HS-5 (cell line): ENCODE measurements at regions not wholly inside any gene's neighbourhood (a gene's known extent, or its start where the extent isn't known, plus 50 kb on each side); places are given as distances from the start of the nearest gene placed in this dataset.

Experiments used
- DNase-seq: peaks from one replicate; pipeline ENCODE4 v3.0.0-alpha.2; 2012; ENCODE audit warnings: low read depth

DNA sequence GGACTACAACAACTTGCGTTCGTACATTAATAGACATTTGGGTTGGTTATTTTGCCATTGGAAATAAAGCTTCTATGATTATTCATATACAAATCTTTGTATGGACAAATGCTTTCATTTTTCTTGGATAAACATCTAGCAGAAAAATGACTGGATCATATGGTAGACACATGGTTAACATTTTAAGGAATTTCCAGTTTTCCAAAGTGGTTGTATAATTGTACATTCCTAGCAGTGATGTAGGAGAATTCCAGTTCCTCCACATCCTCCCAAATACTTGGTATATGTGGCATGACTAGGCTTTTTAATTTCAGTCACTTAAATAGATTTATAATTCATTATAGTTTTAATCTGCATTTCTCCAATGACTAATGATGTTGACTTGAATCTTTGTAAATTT lies 246.2 kb upstream of the NCAM1 start:
- no peak for DNase-seq

DNA sequence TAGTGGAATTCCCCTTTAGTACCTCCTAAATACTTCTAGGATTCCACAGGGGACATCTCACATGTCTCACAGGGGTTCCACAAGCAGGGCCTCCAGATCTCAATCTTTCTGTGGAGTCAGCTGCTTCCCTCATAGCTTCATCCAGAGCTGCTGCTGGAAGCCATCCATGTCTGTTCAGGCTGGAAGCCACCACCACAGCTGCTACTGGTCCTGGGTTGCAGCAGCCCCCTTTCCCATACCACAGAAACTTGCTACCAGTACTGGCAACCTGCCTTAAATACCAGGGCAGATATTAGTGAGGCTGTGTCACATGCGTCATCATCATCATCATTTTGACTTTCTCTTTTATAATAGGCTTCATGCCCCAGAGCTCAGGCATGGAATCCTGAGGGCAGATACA lies 242.7 kb upstream of the NCAM1 start:
- no peak for DNase-seq

DNA sequence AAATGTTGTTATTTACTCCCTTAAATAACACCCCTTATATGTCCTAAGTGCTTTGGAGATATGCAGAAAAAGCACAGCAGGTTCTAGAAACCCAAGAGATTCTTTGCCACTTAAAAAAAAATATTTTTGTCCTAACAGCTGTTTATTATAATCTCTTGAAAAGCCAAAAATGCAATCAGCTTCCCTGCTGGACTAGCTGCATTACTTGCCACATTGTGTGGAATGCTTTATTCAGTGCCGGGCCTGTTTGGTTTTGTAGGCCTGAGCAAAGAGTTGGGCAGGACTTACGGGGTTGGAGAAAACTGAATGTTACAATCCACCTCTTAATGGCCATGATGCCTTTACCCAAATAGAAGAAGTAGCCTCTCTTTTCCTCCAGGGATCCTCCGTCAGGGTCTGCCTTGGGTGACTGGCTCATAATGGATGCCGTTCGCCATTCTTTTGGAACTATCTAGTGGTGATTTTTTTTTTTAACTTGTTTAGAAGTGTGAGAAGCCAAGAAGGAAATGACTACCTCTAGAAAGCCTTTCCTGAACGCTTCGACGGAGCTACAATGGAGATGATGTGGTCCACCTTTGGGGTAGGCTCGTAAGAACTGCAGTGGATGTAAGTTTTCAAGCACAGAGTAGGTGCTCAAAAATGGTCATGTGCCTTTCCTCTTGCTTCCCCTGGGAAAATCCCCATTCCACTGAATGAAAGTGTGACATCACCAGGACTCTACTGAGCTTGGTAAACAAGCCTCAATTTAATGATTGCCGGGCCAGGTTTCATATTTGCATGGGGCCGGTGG lies 241.3 kb upstream of the NCAM1 start:
- no peak for DNase-seq

DNA sequence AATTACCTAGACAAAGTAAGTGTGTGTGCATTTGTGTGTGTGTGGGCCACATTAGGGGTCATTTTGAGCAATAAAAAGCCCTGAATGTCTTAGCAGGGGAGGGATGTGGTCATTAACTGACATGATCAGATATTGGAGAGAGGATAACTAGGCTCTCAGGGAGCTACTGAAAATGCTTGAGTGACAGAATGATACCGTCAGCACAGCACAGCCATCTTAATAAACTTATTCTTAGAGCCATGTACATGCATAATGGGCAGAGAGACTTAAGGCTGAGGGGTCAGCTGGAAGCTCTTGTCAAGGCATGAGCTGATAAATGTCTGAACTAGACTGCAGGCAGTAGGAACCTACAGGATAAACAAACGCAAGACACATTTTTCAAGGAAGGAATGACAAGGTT lies 239.1 kb upstream of the NCAM1 start:
- DNase-seq: no peak

DNA sequence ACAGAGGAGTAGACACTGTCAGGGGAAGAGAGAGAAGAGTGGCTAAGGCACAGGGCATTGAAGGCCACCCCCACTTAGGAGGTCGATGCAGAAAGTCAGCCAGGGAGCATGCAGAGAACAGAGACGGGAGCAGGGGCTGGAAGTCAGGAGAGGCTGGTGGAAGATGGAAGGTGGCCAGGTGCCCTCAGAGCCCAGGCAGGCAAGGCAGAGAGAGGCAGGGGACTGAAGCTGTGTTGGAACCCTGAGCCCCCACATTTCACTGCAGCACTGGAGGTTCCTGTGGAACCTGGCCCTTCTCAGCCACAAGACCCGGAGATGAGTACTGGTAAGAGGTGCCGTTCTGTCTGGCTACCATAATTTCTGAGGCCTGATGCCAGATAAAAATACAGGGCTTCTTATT lies 238.3 kb upstream of the NCAM1 start:
- no peak for DNase-seq

DNA sequence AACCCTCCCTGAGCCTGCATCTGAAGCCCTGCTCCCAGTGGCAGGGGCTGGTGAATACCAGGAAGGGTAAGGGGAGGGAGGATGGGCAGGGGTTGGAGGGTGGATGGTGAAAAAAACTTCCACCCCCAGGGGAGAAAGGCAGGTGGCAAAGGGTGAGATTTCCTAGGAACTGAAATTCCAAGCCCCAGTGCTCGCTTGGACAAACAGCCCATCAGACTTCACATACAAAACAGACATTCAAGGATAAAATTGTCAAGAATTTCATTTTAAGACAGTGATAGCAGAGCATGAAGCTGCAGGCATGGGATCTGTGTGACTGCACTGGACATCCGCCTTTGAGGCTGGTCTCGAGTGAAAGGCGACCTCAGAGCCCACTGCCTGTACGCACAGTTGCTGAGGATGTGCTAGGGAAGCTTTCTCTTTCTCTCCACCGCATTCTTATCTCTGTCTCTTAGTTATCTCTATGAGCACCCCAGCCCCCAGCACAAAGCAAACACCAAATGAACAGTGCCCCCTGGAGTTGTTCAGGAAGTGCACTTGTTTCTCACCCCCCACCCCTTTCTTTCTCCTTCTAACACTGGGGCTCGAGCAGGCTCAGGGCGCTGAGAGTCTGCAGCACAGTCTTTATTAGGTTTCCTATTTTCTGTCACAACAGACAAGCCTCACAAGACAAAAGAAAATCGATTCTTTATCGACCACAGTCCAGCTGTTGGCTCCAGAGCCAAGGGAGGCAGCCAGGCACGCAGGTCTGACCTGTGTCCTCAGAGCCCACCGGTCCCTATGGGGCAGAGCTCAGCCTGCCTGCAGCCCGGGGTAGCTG lies 237.3 kb upstream of the NCAM1 start:
- DNase-seq: no peak

DNA sequence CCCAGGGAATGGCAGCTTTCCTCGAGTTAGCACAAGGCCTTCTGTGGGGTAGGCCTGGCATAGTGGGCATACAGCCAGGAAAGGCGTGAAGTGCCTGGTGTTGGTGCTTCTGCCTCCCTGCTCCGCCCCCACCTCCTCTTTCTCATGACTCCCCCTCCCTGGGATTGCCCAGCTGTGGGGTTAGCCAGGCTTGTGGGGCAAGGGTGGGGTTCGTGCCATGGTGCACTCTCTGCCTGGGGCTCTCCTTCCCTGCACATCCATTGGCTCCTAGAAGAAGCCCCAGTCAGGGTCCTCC lies 236.8 kb upstream of the NCAM1 start:
- no peak for DNase-seq

DNA sequence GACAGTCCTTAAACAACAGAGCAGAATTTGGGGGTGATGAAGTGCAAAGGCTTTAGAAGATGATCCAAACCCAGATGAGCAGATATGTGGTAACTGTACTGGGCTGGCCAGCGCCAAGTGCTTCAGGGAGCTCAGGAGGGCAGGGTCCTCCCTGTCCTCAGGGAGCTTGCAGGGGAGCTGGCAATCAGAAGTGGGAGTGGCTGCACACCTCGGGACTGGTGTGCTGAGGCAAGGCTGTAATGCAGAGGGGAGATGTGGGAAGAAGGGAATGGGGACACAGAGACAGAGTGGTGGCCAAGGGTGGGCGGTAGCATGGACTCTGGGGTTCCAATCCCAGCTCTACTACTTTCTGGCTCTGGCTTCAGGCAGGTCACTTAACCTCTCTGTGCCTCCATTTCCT lies 235.6 kb upstream of the NCAM1 start:
- DNase-seq: no peak

DNA sequence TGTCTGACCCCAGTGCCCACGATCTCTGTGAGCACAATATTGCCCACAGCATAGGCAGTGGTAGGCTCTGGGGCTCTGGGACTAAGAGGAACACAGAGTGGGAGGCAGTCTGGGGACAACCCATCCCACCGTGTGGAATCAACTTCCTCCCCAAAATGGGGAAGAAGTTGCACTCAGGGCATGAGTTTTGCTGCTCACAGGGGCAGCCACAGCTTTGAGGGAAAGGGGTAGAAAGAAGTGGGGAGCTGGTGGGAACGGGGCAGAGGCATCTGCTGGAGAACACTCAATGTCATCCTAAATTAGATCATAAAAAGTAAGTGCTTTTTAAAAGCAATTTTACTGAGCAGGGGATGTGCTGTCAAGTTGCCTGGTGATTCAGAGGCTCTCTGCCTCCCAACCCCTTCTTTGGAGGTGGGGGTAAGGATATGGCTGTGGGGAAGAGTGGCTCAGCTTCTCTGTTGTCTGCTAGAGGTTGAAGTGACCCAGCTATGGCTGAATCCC lies 233.8 kb upstream of the NCAM1 start:
- DNase-seq: no peak

DNA sequence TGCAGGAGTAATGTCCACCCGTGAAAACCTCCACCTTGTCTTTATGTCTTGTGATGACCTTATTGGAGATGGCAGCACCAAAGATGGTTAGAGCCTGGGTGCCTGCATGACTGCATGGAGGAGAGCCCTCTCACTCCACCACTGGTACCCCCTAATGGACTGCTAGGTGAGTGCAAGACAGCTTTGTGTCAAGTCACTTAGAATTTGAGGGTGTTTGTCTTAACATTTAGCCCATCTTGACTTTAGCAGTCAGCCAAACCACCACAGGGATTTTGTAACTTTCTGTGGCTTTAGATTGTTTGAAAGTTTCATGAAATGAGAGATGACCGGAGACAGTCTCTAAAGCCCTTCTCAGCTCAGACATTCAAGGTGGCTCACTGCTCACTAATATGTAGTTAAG lies 232.9 kb upstream of the NCAM1 start:
- DNase-seq: no peak

DNA sequence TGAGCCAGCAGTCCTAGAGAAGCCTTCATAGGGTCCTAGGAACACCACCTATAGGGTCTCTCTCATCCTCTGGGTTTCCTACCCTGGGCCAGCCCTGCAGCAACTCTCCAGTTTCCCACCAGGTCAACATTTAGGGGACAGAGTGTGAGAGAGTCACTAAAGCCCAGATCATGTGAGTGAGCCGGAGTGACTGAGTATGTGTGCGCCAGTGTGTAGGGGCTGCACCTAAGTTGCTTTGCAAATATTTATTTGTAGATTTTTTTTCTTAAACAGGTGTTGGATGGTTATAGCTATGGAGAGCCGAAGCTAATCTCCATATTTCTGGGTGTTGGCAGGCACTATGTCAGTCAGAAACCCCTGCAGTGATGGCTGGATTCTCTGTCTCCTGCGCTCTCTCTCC lies 232.5 kb upstream of the NCAM1 start:
- no peak for DNase-seq

DNA sequence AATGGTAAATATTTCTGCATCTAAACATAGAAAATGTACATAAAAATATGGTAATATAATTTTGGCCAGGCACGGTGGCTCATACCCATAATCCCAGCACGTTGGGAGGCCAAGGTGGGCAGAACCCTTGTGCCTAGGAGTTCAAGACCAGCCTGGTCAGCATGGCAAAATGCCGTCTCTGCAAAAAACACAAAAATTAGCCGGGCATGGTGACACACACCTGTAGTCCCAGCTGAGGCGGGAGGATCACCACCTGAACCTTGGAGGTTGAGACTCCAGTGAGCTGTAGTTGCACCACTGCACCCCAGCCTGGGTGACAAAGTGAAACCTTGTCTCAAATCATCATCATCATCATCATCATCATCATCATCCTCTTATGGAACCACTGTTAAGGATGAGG lies 230.6 kb upstream of the NCAM1 start:
- no peak for DNase-seq

DNA sequence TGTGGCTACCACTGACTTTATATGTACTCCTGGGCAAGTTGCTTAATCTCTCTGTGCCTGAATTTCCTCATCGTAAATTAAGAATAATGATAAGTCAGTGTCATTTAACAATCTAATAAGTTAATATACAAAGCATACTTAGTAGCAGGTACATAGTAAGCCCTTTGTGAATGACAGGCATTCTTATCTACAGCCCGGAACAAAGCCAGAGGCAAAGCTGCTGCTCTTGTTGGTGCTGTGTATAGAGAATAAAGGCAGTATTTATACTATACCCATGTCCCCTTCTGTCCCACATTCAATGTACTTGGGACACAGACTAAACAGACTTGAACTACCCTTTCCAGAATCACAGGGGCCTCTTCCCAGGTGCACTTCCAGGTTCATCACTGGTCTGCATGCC lies 229.7 kb upstream of the NCAM1 start:
- no peak for DNase-seq

DNA sequence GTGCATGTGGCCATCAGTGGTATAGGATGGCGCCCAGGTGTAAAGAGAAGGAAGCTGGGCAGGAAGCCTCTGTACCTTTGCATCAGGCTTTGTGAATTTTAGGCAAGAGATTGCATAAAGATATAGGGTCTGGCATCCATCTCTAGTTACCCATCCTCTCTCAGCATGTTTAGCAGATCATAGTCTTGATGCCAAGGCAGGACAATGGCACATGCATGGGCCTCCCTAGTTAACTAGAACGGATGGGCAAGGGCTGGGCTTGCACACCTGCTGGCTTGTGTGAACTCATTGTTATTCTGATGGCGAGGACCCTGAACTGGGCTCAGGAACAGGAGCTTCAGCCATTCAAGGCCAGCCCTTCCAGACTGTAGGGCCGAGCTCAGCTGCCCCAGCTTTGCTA lies 229.2 kb upstream of the NCAM1 start:
- no peak for DNase-seq

DNA sequence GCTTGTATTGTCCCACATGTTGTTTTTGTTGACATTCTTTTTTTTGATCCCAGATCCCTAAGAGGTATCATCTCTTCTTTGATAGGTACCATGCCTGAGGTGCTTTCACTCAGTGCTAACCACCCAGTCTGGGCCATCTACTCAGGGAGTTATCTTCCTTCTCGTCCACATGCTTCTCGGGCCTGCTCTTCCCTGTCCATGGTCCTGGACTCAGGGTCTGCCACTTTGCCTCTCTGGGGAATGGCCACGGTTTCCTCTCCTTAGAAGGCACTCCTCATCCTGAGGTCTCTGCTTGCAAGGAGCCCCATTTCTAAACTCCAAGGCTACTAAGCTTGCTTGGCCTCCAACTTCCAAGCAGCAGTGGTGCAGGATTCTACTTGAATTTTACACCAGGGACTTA lies 227.0 kb upstream of the NCAM1 start:
- DNase-seq: no peak

DNA sequence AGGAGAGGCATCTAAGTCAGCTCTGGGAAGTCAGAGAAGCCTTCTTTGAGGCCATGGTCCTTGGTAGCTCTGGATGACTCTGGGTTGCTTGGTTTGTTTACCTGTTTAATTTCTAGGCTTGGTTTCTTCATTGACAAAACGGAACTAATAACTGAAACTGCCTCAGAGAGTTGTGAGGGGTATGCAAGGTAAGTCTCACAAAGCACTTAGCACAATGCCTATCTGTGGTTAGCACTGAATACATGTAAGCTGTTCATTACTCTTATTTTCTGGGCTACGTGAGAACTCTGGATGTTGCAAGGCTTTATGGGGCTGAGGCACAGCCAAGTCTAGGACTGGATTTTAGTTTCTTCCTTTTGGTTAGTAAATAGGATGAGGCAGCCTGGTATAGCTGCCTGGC lies 225.8 kb upstream of the NCAM1 start:
- no peak for DNase-seq

DNA sequence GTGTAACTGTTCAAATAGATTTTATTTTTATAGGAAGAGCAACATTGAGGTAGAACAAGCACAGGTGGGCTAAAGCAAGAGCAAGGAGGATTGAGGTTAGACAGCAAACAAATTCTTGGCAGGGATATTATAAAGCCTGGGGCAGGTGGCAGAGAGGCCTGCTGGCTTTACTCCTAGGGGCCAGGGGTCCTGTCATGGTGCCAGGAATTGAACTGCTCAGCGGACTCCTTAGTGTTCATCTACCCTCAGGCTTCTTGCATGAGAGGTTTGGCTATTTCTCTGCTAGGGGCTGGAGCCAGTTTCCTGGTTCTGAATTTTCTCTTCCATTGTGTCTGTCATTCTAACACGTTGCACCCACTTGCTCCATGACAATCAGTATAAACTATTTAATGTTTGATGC lies 217.2 kb upstream of the NCAM1 start:
- no peak for DNase-seq

DNA sequence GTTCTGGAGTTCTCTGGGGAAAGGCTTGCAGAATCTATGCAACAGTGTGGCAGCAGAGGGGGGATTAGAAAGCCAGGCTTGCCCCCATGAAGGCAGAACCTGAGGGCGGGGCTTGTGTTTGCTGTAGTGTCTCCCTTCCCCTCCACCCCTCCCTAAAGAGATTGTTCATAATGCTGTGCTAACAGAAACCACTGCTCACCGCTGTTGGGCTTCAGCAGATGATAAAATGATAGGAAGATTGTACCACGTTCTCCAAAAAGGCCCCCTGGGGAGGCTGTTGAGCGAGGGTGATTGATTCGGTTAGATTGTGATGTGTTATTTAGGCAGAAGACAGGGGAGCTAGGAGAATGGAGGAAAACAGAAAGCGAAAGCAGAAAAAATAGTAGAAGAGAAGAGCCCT lies 215.2 kb upstream of the NCAM1 start:
- no peak for DNase-seq

DNA sequence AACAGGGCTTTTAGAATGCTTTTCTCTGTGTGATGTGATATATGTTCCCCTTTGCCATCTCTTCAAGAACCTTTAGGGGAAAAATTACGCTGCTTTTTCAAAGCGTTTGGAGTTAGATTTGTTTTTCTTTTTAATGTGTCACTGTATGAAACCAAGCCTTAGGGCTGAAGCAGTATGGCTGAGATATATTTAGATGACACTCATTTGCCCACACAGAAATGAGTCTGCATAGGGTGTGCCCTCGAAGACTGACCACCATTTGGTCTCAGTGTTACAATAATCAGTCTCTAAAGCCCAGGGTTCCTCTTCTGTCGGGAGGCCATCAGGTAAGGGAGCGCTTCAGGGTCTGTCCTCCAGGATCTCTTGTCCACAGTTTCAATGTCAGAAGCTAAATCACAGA lies 213.0 kb upstream of the NCAM1 start:
- DNase-seq: no peak

DNA sequence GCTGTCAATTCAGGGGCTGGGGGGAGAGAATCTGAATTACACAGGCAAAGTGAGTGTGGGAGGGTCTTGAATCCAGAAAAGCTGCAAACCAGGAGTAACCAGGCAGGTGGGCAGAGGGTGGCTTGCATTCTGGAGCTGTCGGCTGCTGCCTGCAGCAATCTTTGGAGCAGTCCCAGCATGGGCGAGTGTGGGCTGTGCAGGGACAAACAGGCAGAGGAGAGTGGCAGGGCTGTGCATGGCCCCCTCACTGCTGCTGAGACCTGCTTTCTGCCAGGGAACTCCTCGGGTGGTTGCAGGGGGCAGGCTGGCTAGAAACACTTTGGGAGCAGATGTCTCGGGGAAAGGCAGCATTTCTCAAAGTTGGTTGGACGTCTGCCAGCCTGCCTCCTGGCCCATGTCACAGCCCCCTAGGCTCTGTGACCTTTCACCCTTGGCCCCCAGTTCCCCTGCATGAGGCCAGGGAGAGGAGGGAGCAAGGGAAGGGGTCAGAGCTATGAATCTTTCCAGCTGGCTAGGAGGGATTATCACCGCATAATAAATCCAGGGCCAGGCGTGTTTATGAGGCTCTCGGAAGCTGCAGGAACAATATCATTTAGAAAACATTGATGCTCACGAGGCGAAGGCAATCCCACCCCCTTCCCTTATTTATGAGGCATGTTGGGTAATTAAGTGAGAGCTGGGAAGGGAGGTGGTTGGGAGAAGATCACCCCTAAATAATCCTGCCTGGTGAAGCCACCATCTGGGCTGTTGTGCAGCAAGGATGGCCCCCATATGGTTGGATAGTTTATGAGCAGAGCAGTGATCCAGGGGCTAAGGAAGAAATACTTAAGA lies 212.3 kb upstream of the NCAM1 start:
- DNase-seq: no peak

DNA sequence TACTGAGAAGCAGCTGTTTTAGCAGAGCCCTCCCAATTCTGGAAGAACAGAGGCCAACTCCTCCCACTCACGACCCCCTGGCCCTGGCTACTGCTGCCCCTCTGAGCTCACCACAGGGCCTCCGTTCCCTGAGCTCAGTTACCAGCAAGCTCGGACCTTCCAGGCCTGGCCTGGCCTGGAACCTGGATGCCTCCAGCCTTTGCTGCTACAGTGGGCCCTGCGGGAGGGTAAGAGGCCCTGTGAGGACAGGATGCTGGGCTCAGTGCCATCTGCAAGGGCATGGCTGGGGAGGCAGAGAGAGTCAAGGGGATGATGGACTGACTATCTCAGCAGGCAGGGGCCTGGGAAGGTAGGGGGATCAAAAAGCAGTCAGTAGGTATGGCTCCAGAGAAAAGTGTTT lies 209.9 kb upstream of the NCAM1 start:
- DNase-seq: no peak

DNA sequence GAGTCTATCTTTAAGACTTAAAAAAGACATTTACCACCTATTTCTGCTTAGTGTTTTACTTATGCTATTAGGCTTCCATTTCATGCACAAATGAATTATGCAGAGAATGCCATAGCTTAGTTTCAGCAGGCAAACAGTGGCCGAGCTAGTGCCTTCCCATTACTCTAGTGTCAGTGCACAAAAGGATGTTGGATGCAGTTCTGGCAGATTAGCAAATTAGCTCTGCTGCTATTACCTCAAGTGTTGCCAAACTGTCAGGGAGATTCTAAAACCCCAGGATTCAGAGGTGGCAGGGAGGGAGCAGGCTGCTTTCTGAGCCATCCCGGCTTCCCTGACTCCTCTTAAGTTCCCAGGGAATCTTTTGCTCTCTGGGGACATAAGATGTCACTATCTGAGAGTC lies 209.4 kb upstream of the NCAM1 start:
- DNase-seq: no peak

DNA sequence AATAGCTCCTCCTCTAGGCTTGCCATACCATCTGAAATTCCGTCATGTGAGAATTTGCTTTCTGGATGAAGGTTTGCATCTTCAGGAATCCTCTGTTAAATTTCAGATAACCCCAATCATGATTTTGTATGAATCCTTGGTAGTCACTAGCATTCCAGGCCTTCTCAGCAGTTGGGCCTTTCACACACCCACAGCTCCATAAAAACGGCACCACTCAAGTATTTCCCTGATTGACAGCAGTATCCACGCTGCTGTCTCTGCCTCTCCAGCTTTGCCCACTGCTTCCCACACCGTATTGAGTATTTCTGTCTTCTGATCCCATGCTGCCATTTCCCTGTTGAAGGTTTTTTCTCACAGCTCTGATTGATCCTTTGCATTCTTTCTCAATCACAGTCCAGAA lies 208.7 kb upstream of the NCAM1 start:
- no peak for DNase-seq
